Kidney glomerular epithelial cell (primary cell): ENCODE measurements at regions not wholly inside any gene's neighbourhood (a gene's known extent, or its start where the extent isn't known, plus 50 kb on each side); places are given as distances from the start of the nearest gene placed in this dataset.

Experiments
- DNase-seq: peaks from one replicate; lab custom pipeline; 2025; lab: John Stamatoyannopoulos, UW

DNA sequence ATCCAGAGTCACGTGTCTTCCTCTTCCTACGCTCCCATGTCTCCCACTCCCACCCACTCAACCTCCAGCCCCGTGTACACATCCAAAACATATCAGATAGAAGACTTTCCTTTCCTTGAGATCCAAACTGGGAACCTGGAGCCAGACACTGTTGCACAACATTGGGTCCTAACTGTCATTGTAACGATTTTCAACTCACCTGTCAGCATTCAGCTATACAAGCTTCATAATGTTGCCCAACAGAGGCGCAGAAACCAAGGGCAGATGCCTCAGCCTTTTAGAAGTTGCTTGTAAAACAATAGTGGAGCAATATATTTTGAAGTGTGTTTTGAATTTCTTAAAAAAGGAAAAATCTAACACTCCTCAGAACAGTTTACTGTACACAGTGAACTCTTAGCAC lies 84.9 kb upstream of the GLIS3 start:
- DNase-seq = no peak

- DNase-seq = peak; percentile 27
Measured at GRCh38 chr9:4382722-4383317, 83.0 kb upstream of the GLIS3 start.

DNA sequence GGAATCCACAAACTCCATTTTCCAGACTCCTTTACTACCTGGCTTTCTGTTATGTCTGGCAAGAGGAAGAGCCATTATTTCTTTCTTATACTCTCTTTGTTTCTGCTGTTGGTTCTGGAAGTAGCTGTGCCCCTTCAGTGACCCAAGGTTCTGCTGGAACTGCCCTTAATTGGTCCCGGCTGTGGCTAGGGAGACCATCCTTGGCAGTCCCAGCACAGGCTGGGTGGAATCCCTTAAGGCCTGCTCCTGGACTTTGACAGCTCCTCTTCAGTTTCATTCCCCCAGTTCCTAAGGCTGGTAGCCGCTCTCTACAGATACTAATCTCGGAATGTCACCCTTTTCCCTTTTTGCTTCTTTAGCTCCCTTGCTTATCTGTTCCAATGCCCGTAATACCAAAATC lies 81.9 kb upstream of the GLIS3 start:
- no peak for DNase-seq

DNA sequence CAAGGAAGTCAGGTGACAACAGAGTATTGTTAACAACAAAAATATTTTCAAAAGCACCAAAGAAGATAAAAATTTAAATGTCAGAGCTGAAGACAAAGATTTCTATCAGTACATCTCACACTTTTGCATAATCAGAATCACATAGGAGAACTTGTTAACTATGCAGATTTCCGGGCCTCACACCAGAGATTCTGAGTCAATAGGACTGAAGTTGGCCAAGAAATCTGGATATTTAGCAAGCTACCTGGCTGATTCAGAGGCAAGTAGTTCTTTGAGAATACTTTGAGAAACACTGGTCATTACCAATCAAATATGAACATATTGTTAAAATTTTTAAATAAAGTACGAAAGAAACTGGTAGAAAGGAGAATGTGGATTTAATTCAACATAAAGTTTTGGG lies 80.5 kb upstream of the GLIS3 start:
- no peak for DNase-seq

GRCh38 chr9:4375424-4376200 lies 75.7 kb upstream of the GLIS3 start:
- peak; percentile 47 for DNase-seq

DNA sequence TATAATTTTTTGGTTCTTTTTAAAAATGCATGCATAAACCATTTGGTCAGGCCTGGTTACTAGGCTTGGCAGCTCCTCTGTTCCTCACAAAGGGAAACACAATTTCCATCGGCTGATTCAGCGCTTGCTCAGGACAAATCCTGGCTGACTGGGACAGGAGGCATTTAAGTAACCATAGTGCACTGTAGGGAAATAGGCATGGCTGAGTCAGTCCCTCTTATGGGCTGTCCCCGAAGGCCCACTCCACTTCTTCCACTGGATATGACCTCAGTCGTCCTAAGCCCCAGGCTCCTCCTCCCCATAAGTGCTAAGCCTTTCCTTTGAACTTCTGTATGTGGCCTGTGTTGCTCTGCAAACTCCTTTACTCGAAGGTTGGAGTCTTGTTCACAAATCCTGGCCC lies 71.2 kb upstream of the GLIS3 start:
- DNase-seq = peak; percentile 53

DNA sequence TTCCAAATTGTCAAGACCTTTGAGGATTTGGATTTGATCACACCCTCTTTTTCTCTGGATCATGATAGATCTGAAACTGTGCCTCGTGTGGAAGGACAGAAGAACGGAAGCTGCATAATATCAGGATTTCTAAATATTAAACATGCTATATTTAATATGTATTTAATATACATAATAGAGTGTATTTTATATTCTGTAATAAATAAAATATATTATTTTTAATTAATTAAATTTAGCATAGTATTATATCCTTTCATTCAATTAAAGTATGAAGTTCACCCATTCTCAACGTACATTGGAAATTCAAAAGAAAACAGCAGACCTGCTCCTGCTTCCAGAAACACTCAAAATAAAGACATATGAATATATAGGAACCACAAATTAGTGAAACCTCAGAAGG lies 70.6 kb upstream of the GLIS3 start:
- DNase-seq = no peak

- DNase-seq = peak; percentile 61
Measured at GRCh38 chr9:4366591-4367330, 66.9 kb upstream of the GLIS3 start.

DNA sequence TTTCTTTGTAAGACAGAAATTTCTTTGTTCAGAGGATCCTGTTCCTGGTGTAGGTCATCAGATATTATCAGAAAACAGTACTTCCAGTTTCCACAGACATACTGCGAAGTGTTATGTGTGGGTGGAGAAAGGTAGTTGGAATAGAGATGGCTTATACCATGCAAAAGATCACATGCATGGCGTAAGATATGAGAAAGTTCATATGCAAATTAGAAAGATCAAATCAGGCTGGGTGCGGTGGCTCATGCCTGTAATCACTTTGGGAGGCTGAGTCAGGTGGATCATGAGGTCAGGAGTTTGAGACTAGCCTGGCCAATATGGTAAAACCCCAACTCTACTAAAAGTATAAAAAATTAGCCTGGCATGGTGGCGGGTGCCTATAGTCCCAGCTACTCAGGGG lies 65.2 kb upstream of the GLIS3 start:
- no peak for DNase-seq

GRCh38 chr9:4362281-4362680 lies 62.4 kb upstream of the GLIS3 start:
- no peak for DNase-seq

- DNase-seq = no peak
Measured at GRCh38 chr9:4359016-4359415, 59.1 kb upstream of the GLIS3 start.

DNA sequence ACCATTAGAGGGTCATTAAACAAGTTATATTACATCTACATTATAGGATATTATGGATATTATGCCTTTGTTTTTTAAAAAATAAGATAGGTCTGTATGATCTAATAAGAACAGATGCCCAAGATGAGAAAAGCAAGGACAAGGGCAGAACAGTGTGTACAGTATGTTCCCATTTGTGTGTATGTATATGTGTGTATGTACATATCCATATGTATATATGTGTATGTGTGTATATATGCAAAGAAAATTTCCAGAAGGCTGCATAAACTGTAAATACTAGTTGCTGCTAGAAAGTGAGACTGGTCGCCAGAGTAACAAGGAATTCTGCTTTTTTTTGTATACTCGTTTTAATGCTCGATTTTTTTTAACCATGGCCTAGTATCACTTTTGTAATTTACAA lies 58.1 kb upstream of the GLIS3 start:
- no peak for DNase-seq

- no peak for DNase-seq
Measured at GRCh38 chr9:4356306-4356705, 56.4 kb upstream of the GLIS3 start.

GRCh38 chr9:4353236-4353635 lies 53.4 kb upstream of the GLIS3 start:
- DNase-seq = no peak

DNA sequence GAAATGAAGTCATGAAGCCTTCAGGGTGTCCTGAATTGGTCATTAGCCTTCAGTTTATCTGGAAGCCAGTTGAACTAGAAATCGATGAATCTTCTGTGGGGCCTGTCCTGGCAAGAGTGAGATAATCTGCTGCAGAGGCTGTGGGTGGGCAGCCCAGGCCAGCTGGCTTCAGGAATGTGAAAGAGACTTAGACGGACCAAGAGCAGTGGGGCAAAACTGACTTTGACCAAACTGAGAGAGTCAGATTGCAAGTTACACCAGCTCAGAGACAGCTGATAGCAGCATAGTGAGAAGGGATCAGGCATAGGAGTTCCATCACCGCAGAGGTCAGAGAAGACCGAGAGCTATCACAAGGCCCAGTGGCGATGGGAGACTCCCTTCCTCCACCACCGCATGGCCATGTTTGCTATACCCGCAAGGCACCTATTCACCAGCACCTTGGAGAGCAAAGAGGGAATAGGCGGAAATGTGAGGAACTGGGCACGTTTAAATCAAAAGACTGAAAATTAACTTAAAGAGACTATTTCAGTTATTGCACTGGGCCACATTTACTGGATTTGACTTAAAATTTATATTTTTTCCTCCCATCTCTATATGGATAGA lies 50.0 kb upstream of the GLIS3 start:
- DNase-seq = no peak
